ENCODE measurements at regions not wholly inside any gene's neighbourhood (a gene's known extent, or its start where the extent isn't known, plus 50 kb on each side); places are given as distances from the start of the nearest gene placed in this dataset.

DNA sequence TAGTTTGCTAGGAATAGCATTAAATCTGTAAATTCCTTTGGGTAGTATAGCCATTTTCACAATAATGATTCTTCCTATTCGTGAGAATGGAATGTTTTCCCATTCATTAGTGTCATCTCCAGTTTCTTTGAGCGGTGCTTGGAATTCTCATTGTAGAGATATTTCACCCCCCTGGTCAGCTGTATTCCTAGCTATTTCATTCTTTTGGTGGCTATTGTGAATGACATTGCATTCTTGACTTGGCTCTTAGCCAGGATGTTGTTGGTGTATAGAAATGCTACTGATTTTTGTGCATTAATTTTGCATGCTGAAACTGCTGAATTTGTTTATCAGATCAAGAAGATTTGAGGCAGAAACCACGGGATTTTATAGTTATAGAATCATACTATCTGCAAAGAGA, 690.5 kb upstream of the ALCAM start:
- no peak for TF ChIP-seq CTCF (optimal IDR thresholded peaks at IDR 0.05 in 1 of 3, IDR thresholded peaks at IDR 0.05 in 1 of 3, conservative IDR thresholded peaks at IDR 0.05 in 1 of 3; ENCODE audit: extremely low read depth in 1 of 3, insufficient read depth in 2 of 3, low read length in 3 of 3)
- no peak for TF ChIP-seq EZH2 (IDR thresholded peaks at IDR 0.05; ENCODE audit: low read length)
